SK-MEL-5 (cell line): ENCODE measurements at regions not wholly inside any gene's neighbourhood (a gene's known extent, or its start where the extent isn't known, plus 50 kb on each side); places are given as distances from the start of the nearest gene placed in this dataset.
"Not testable (repeated sequence)": the region's sequence is repeated elsewhere in the genome, so short reads cannot be mapped to it uniquely, and the experiment has no call there.

Source experiments
- DNase-seq: peaks from one replicate; pipeline ENCODE4 v3.0.0-alpha.2; 2016; ENCODE audit warnings: low read depth, low spot score
- in situ Hi-C: cut with HindIII; loops from 2 replicates; pipeline ENCODE4 v1.10.0; 2016; ENCODE audit warnings: low sequenced_read_pairs, high pct_unique_total_duplicates, low pct_unique_long_range_greater_than_20kb
- small RNA-seq, 2 experiments: library from RNA; depleted of rRNA; stranded (forward); fragments of <200 nt; gene quantifications; one replicate each; pipeline ENCODE3, GENCODE V24; 2014

DNA sequence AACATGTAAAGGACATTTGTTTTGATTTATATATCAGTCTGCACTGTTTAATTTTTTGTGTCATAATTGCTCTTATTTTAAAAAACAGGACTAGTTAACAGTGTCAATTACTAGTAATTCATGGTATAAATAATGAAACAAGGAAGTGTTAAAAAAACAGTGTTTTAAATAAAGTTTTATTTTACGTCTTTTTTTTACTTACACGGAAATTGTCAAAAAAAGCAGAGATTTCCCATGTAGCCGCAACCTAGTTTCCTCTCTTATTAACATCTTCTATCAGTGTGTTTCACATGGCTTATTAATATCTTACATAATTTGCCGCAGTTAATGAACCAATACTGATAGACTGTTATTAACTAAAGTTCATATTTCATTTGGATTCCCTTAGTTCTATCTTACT, 301.8 kb downstream of the RTP5 start:
- in situ Hi-C loops: not testable (repeated sequence)

More for the DNA sequence above, 301.8 kb downstream of the RTP5 start:
- not testable (repeated sequence) for DNase-seq

Small RNA genes lying in the stretch of these regions (small RNA-seq; reads per million reads assigned to genes)
- gene CICP10: 0 reads per million in 2 experiments
- 0 reads per million in 2 experiments for gene SEPT14P2
